GM21390 (cell line): ENCODE measurements at regions not wholly inside any gene's neighbourhood (a gene's known extent, or its start where the extent isn't known, plus 50 kb on each side); places are given as distances from the start of the nearest gene placed in this dataset.

Experiments
- ATAC-seq: cut with Tn5 transposase; IDR thresholded peaks from one replicate; pipeline ENCODE4 v1.9.1; 2021; ENCODE audit not compliant: unreplicated experiment

GRCh38 chr2:139354518-139354917 lies 574.3 kb upstream of the NXPH2 start:
- ATAC-seq, result no peak

GRCh38 chr2:139353874-139354273 lies 573.7 kb upstream of the NXPH2 start:
- ATAC-seq, result no peak

GRCh38 chr2:139317259-139317658 lies 537.1 kb upstream of the NXPH2 start:
- no peak for ATAC-seq

GRCh38 chr2:139314059-139314458 lies 533.9 kb upstream of the NXPH2 start:
- ATAC-seq, result no peak

GRCh38 chr2:139296672-139297209 lies 516.6 kb upstream of the NXPH2 start:
- no peak for ATAC-seq

GRCh38 chr2:139293992-139294548 lies 513.9 kb upstream of the NXPH2 start:
- ATAC-seq, result no peak

GRCh38 chr2:139281124-139281523 lies 500.9 kb upstream of the NXPH2 start:
- no peak for ATAC-seq

- no peak for ATAC-seq
Measured at GRCh38 chr2:139271879-139272278, 491.7 kb upstream of the NXPH2 start.

- no peak for ATAC-seq
Measured at GRCh38 chr2:139271149-139271548, 491.0 kb upstream of the NXPH2 start.

- no peak for ATAC-seq
Measured at GRCh38 chr2:139260052-139260430, 479.9 kb upstream of the NXPH2 start.

- ATAC-seq, result no peak
Measured at GRCh38 chr2:139259422-139260051, 479.3 kb upstream of the NXPH2 start.

GRCh38 chr2:139241286-139241685 lies 461.1 kb upstream of the NXPH2 start:
- ATAC-seq, result no peak

- no peak for ATAC-seq
Measured at GRCh38 chr2:139237023-139237422, 456.8 kb upstream of the NXPH2 start.

GRCh38 chr2:139230881-139231280 lies 450.7 kb upstream of the NXPH2 start:
- ATAC-seq, result no peak

- ATAC-seq, result no peak
Measured at GRCh38 chr2:139228276-139228675, 448.1 kb upstream of the NXPH2 start.

- ATAC-seq, result no peak
Measured at GRCh38 chr2:139225961-139226360, 445.8 kb upstream of the NXPH2 start.

GRCh38 chr2:139218181-139218580 lies 438.0 kb upstream of the NXPH2 start:
- no peak for ATAC-seq

- ATAC-seq, result no peak
Measured at GRCh38 chr2:139217641-139218040, 437.5 kb upstream of the NXPH2 start.

- ATAC-seq, result no peak
Measured at GRCh38 chr2:139216435-139216834, 436.2 kb upstream of the NXPH2 start.

GRCh38 chr2:139214801-139215200 lies 434.6 kb upstream of the NXPH2 start:
- no peak for ATAC-seq

GRCh38 chr2:139209586-139209985 lies 429.4 kb upstream of the NXPH2 start:
- ATAC-seq, result no peak

- no peak for ATAC-seq
Measured at GRCh38 chr2:139201516-139201915, 421.3 kb upstream of the NXPH2 start.

- ATAC-seq, result no peak
Measured at GRCh38 chr2:139196754-139197153, 416.6 kb upstream of the NXPH2 start.
